Stimulated activated CD8-positive, alpha-beta memory T cell treated with anti-CD3 and anti-CD28 coated beads, Interleukin-2, amount 100 ng/mL, for 1 hour (primary cell): ENCODE measurements at regions not wholly inside any gene's neighbourhood (a gene's known extent, or its start where the extent isn't known, plus 50 kb on each side); places are given as distances from the start of the nearest gene placed in this dataset.

Source experiments
- DNase-seq, 2 donors: peaks; one replicate each; pipeline ENCODE4 v3.0.0-alpha.2; 2020; ENCODE audit warnings: low read depth in 2 of 2

DNA sequence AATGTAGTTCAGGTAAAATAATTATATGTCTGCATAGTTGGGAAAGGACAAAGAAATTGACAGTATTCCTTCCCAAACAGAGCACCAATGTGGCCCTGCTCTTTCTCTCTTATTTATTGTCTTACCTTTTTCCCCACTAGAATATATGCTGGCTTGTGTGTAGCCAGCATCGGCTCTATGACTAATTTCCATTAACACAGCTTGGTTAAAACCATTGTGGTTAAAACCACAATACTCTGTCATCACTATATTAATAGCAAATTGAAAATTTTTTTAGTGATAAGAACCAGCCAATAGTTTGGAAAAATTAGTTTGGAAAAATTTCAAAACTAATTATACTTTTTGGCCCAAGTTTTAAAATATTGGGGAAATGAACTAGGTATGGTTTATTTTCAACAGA is 535.1 kb downstream of the UTRN start:
- no peak for DNase-seq

DNA sequence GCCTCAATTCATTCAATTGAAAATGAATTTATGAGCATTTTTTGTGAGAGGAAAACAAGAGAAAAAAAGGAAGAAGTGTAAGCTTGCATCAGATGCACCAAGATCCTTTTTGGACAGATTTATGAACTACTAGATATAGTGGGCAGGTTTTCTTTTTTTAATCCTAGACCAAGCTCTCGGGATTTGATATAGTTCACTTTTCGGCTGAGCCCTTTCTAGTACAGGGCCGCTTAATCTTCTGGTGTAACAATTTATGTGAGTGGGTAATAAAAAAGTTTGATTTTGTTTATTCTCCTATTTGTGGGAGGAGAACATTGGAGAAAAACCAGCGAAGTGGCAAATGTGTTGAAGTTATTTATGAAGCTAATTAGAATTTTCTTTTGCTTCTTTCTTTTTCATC is 538.0 kb downstream of the UTRN start:
- DNase-seq = no peak

DNA sequence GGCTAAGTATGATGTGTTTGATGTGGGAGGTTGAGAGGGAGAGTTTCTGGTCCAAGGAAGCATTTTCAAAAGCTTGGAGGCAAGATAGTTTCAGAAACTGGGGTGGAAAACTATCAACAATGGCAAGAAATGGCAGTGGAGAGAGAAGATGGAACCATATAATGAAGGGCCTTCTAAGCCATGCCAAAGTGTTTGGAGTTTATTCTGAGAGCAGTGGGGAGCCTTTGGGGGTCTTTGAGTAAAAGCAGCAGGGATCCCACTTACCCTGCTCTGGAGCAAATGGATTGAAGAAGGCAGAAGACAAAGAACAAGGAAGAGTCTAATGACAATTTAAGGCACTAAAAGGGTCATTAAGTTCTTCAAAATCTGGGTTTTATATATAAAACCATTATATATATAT is 538.9 kb downstream of the UTRN start:
- no peak for DNase-seq

DNA sequence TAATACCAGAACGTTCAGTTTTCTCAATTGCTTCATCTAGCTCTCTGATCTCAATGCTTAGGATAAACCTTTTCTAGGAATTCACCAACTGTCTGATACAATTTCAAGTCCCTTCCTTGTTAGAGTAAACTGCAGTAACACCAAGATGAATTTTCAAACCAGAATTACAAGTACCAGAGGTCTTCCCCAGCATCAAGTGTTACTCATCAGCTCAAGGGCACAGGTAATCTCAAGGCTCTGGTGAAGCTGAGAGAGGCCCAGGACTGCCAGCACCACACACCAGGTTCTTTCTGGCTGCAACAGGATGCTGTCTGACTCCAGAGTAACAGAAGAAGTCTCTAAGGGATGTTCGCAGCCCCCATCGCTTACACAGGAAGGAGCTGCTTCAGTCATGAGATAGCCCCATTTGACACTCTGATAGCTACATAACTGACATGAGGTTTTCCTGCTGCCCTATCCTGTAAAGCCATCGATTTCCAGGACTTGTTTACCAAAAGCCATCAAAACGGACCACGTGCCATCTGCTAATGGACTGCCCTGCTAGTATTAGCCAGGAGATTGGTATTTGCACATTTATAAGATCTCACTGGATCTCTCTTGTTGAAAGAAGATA is 549.4 kb downstream of the UTRN start:
- no peak for DNase-seq

DNA sequence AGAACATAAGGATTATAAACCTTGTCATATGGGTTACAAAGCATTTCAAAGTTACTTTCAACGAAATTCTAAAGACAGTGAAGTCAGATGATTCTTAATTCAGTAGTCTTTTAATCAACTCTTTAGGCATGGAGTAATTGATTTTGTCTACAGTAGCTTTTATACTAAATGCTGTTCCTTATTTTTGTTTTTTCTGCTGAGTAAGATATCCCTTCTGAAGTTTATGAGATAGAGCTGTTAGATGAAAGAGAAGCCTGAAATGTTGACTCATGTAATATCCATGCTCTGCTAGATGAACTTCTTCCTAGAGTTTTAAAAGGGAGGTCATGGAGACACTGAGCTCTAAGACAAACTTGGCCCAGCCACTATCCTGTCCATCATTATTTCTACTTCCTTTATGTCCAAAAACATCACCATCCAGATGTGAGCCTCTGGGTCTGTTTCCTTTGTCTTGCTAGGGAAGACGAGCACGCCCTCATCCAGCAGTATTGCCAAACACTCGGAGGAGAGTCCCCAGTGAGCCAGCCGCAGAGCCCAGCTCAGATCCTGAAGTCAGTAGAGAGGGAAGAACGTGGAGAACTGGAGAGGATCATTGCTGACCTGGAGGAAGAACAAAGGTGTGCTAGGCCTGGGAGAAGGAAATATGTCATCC is 550.3 kb downstream of the UTRN start:
- DNase-seq = no peak

DNA sequence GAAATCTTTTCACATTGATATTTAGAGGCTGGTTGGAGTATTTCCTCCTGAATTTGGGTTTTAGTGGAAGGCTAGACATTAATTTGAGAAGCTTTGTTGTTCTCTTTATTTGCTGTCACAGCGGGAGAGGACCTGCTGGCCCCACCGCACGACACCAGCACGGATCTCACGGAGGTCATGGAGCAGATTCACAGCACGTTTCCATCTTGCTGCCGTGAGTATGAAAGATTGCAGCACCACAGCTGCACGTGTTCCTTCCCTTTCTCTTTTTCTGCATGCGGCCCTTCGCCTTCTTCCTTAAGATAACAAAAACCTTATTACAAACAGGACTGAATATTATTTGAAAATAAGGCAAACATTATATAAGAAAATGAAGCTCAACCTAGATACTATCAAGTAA is 555.5 kb downstream of the UTRN start:
- DNase-seq = no peak

DNA sequence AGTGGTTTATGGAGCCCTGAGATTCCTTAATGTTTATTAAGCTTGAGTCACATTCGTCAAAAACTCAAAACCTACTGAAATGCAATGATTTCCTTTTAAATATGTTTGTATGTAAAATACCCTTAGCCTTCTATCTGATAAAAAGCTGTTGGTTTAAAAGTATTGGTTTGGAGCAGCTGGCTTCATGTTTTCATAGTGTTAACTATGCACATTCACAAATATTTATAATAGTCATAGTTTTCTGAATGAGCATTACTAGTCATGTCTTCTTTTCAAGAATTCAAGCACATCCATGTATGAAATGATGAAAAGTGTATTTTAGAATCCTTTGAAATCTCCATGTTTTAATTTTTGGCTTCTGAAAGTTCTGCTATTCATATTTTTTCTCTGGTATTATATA is 558.6 kb downstream of the UTRN start:
- DNase-seq = no peak

DNA sequence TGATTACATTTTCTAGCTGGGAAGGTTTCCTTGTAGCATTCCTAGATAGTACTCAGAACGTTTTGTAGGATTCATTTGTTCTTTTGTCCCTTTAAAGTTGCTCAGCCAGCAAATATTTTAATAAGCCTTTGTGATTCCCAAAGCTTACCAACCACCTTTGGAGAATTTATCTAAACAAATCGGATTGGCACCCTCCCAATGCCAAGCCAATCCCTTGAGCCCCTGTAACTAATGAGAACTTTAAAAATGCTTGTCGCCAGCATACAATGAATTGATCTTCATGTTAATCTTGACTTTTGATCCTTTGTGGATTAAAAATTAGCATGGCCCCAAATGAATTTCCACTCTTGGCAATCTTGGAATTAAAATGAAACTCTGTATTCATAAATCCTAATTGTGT is 559.5 kb downstream of the UTRN start:
- no peak for DNase-seq

DNA sequence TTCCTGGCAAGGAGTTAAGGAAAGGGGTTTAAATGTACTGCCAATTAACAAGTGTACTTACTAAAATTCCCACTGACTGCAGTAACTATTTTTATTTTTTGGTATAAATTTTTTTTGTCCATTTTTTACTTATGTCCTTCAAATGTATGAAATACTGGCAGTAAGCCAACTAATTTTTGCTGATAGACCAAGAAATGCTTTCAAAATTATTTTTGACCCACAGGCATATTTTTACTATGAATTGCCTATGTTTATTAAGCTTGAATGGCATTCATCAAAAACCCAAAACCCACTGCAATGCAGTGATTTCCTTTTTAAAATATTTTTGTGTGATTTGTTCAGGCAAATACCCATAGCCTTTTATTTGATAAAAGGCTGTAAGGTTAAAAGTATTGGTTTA is 560.1 kb downstream of the UTRN start:
- DNase-seq = no peak

DNA sequence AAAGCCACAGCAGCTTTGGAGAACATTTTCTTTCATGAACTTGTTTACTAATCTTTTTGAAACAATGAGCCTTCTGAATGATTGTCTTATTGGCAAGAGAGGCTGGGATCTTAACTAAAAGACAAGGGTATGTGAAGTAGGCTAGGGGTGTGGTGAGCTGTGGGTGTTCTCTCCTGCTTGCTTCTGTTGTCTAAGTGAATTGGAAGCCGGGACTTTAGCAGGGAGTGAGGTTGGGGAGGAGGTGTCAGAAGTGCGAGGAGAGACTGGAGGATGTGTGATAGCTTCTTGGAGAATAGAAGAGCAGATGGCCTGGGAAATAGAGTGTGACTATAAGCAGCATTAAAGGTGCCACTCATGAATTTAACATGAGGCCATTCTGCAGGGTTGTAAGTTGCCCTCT is 562.8 kb downstream of the UTRN start:
- no peak for DNase-seq

DNA sequence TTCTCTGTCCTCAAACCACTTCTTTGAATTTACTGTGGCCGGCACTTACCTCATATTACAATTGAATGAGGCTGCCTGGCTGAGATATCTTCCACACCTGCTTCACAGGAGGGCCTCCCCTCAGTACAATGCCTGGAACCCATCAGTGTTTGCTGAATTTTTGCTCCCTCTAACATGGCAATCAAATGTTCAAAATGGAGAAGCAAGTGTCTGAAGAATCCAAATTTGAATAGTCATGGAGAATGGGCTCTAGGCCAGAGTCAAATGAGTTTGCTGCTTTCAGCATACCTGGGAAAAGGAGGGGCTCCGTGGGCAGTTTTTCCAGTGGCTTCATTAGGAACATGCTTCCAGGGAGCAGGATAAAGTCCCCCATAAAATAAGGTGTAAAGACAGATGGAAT is 564.8 kb downstream of the UTRN start:
- DNase-seq = no peak

DNA sequence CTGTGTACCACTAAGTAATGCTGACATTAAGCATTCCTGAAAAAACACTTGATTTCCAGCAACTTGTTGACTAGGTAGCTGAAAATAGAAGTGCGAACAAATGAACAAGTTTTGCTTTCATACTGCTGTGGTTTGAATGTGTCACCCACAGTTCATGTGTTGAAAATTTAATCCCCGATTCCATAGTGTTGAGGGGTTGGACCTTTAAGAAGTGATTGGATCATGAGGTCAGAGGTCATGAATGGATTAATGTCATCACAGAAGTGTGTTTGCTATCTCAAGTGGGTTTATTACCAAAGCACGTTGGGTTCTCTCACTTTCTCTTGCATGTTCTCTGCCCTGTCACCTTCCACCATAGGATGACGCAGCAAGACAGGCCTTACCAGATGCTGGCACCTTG is 568.5 kb downstream of the UTRN start:
- no peak for DNase-seq

DNA sequence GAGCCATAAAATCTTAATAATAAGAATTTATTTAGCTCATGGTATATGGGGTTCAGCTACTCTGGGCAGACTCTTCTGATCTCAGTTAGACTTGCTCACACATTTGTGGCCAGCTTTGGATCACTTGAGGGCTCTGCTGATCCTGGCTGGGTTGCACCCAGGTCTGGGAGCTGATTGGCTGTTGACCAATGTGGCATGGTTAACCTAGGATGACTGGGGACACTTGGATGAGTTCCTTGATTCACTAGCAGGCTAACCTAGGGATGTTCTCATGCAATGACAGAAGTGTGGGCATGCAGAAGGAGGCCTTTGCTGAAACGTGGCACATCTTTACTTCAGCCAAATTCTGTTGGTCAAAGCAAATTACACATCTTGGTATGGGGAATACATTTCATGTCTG is 569.5 kb downstream of the UTRN start:
- no peak for DNase-seq

DNA sequence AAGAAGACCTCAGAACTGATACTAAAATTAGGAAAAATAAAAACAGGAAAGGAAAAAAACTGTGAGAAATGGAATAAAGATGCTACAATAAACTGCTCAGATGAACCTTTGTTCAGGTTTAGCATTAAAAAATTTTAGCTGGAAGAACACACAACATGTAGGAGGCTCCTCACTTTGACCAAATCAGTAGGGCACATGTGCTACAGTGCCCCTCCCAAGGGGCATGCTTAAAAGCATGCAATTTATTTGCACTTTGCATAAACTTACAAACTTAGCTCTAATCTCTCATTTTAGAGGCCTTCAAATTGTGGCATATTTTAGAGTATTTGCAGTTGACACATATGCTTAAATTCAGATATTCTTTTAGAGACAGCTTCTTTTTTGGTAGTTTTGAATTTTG is 570.2 kb downstream of the UTRN start:
- no peak for DNase-seq

DNA sequence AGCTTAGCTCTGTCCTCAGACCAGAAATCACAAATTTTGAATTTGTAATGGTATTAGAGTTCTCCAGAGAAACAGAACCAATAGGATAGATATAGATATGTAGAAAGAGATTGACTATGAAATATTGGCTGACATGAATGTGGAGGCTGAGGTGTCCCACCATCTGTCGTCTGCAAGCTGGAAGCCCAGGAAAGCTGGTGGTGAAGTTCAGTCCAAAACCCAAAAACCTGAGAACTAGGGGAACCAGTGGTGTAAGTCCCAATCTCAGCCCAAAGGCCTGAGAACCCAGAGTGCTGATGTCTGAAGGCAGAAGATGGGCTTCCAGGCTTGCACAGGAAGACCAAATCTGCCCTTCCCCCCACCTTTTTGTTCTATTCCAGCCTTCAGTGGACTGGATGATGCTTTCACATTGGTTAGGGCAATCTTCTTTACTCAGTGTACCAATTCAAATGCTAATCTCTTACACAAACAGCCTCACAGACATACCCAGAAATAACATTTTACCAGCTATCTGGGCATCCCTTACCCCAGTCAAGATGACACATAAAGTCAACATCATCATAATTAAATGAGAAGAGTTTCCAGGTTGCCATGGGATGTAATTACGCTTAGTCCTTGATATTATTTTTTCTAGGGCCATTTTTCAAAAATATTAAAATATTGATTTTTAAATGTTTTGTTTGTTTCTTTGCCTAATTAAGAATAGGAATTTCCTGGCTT is 570.8 kb downstream of the UTRN start:
- no peak for DNase-seq

DNA sequence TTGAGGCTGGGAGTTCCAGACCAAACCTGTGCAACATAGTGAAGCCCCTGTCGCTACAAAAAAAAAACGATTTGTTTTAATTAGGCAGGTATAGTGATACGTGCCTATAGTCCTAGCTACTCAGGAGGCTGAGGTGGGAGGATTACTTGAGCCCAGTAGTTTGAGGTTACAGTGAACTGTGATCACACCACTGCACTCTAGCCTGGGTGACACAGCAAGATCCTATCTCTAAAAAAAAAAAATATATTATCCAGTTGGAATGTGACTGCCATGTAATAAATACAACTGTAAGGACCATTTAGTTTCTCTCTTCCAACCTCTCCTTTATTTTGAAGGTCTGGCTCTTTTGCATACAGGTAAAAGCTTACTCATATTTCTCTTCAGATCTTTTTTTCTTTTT is 571.5 kb downstream of the UTRN start:
- no peak for DNase-seq

DNA sequence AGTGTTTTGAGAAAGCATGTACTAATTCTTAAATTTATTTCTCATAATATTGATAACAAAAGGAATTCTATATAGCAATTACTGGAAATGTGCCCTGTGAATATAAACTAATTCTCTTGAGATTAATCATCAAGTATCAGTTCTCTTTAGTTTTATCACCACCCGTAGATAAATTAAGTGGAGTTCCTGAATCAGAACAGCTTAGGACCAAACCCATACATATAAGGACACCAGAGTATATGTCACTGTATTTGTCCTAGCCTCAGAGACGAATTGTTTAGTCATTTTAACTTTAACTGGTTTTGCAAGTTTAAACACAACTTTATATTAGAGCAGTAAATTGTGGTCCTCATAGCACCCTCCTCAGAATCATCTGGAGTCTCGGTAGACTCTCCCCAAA is 572.0 kb downstream of the UTRN start:
- no peak for DNase-seq

DNA sequence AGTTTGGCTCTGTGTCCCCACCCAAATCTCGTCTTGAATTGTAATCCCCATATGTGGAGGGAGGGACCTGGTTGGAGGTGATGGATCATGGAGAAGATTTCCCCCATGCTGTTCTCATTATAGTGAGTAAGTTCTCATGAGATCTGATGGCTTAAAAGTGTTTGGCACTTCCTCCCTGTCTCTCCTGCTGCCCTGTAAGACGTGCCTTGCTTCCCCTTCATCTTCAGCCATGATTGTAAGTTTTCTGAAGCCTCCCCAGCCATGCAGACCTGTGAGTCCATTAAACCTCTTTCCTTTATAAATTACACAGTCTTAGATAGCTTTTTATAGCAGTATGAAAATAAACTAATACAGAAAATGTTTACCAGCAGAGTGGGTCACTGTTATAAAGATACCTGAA is 577.6 kb downstream of the UTRN start:
- no peak for DNase-seq

DNA sequence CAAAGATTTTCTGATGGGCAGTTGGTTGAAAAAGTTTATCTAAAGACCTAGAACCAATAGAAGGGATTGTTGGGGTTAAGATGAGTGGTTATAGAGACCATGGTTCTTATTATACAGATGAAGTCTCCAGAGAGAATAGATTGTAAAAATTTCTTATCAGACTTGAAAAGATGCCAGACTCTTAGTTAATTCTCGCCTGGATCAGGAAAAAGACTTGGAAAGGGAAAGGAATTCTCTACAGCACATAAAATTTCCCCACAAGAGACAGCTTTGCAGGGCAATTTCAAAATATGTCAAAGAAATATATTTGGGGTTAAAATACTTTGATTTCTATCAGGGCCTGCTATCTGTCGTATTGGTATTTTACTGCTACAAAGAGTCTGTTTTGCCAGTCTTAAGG is 582.6 kb downstream of the UTRN start:
- no peak for DNase-seq

DNA sequence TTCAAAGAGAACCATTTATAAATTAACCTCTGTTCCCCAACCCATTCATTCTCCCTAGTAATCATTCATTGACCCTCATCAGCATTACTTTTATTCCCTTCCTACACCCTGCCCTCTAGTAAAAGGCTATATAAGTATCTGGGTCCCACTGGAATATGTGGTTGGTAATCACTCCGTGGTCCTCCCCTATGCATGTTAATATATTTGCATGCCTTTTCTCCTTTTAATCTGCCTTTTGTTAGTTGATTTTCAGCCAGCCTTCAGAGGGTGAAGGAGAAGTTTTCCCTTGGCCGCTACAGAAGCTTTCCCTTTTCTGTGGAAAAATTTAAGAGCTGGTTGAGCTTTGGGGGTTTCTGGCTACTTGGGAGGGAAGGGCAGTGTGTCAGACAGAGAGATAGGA is 585.6 kb downstream of the UTRN start:
- DNase-seq = no peak

DNA sequence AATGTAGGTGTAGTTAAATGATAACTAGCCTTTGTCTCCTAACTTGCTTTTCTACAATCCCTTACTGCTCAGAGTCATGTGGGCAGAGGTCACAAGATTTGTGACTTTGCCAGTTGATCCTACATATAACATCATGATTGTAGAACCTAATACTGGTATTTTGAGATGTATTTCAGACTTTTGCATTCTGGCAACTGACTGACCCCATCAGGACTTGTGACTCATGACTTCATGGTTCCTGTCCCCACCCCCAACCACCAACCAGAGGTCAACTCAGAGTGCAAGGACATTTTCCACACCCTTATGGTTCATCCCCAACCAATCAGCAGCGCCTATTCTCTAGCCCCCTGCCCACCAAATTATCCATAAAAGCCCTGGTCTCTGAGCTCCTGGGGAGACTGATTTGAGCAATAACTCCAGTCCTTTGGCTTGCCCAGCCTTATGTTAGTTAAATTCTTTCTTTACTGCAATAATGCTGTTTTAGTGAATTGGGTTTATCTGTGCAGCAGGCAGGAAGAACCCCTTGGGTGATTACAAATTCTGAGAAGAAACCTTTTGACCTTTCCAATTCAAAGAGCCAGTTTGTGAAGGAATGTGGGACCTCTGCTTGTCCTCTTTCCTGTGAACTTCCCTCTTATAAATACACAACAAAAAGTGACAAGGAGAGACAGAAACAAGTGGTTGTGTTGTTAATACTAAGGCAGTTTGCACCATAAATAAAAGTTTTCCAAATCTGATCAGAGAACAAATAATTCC is 588.7 kb downstream of the UTRN start:
- DNase-seq = no peak

DNA sequence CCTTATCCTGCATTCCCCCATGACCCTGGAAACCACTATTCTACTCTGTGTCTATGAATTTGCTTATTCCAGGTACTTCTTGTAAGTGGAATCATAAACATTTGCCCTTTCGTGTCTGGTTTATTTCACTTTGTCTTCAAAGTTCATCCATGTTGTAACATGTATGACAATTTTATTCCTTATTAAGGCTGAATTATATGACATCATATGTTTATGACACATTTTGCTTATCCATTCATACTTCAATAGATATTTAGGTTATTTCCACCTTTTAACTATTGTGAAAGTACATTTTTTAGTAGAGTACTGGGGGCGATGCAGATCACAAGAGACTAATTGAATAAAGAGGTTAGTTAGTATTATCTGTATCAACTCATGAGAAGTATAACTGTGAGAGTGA is 591.6 kb downstream of the UTRN start:
- DNase-seq = no peak

DNA sequence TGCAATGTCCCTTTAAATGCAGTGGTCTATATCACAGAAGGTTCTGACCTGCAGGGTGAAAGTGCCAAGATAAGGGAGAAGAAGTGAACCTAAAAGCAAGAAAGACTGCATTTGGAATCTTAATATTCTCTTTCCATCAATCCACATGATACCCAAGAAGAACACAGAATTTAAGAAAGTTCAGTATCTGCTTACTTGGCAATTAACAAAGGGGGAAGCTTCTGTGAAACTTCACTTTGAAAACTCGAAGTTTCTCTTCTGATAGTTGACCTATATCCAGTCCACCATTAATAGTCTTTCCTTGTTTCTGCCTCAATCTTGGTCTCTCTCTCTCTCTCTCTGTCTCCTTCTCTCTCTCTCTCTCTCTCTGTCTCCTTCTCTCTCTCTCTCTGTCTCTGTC is 592.0 kb downstream of the UTRN start:
- no peak for DNase-seq
